ENCODE measurements at regions not wholly inside any gene's neighbourhood (a gene's known extent, or its start where the extent isn't known, plus 50 kb on each side); places are given as distances from the start of the nearest gene placed in this dataset.

- Histone ChIP-seq H3K4me3 (ENCODE audit: low read length) (no peak overlapping the region), H3K9ac (ENCODE audit: low read length) (no peak overlapping the region), H3F3A (ENCODE audit: insufficient read depth, low read length, poor library complexity, severe bottlenecking) (no peaks in the 10 kb centered on the region), H3K4me2 (ENCODE audit: low read length) (no peak overlapping the region), H3K9me3 (ENCODE audit: low read length) (no peaks in the 10 kb centered on the region), H2AFZ (ENCODE audit: low read depth, low read length) (no peak overlapping the region), H3K79me2 (replicated peaks; ENCODE audit: insufficient read depth, low read length) (no peaks in the 10 kb centered on the region), H3K27ac (ENCODE audit: low read length) (no peak overlapping the region), H3K36me3 (ENCODE audit: insufficient read depth, low read length) (no peaks in the 10 kb centered on the region), H3K9me2 (ENCODE audit: insufficient read depth, low read length) (no peaks in the 10 kb centered on the region), H3K27me3 (ENCODE audit: insufficient read depth, low read depth, low read length) (no peaks in the 10 kb centered on the region), H4K20me1 (ENCODE audit: insufficient read depth) (no peaks in the 10 kb centered on the region)
- no peak for TF ChIP-seq EZH2 (IDR thresholded peaks at IDR 0.05; ENCODE audit: borderline replicate concordance, insufficient read depth, low read length, poor library complexity, severe bottlenecking)
- no peak for TF ChIP-seq EP300 (conservative IDR thresholded peaks at IDR 0.05; ENCODE audit: poor library complexity, severe bottlenecking)
- TF ChIP-seq CTCF (IDR thresholded peaks at IDR 0.05; ENCODE audit: poor library complexity, severe bottlenecking) = no peak
- TF ChIP-seq RAD21 (conservative IDR thresholded peaks at IDR 0.05) = no peak
- TF ChIP-seq SMC3 (conservative IDR thresholded peaks at IDR 0.05; ENCODE audit: poor library complexity) = no peak
- no peak for TF ChIP-seq REST (IDR thresholded peaks at IDR 0.05; ENCODE audit: borderline replicate concordance)
- no peak for TF ChIP-seq POLR2AphosphoS5 (IDR thresholded peaks at IDR 0.05)
- no peak for TF ChIP-seq MXI1 (conservative IDR thresholded peaks at IDR 0.05; ENCODE audit: poor library complexity, severe bottlenecking)
- TF ChIP-seq TAF1 (IDR thresholded peaks at IDR 0.05; ENCODE audit: low read depth) = no peak
Observed at GRCh38 chr2:6648596-6649247, 217.0 kb downstream of the CMPK2 start.

- H3K36me3 ChIP-seq (ENCODE audit: insufficient read depth, low read length) = no peaks in the 10 kb centered on the region
- H3F3A ChIP-seq (ENCODE audit: insufficient read depth, low read length, poor library complexity, severe bottlenecking) = no peaks in the 10 kb centered on the region
- H3K9ac ChIP-seq (ENCODE audit: low read length) = no peak overlapping the region
- H3K79me2 ChIP-seq (replicated peaks; ENCODE audit: insufficient read depth, low read length) = no peaks in the 10 kb centered on the region
- H3K4me2 ChIP-seq (ENCODE audit: low read length) = no peak overlapping the region
- TF ChIP-seq RAD21 (conservative IDR thresholded peaks at IDR 0.05) = no peak
- TF ChIP-seq SMC3 (conservative IDR thresholded peaks at IDR 0.05; ENCODE audit: poor library complexity) = no peak
- TF ChIP-seq REST (IDR thresholded peaks at IDR 0.05; ENCODE audit: borderline replicate concordance) = no peak
- no peak for TF ChIP-seq EP300 (conservative IDR thresholded peaks at IDR 0.05; ENCODE audit: poor library complexity, severe bottlenecking)
- TF ChIP-seq CTCF (IDR thresholded peaks at IDR 0.05; ENCODE audit: poor library complexity, severe bottlenecking) = no peak
- no peak for TF ChIP-seq POLR2AphosphoS5 (IDR thresholded peaks at IDR 0.05)
- TF ChIP-seq TAF1 (IDR thresholded peaks at IDR 0.05; ENCODE audit: low read depth) = no peak
- TF ChIP-seq MXI1 (conservative IDR thresholded peaks at IDR 0.05; ENCODE audit: poor library complexity, severe bottlenecking) = no peak
- TF ChIP-seq EZH2 (IDR thresholded peaks at IDR 0.05; ENCODE audit: borderline replicate concordance, insufficient read depth, low read length, poor library complexity, severe bottlenecking) = no peak
- H4K20me1 ChIP-seq (ENCODE audit: insufficient read depth) = no peaks in the 10 kb centered on the region
- no peaks in the 10 kb centered on the region for H3K27me3 ChIP-seq (ENCODE audit: insufficient read depth, low read depth, low read length)
- H3K9me3 ChIP-seq (ENCODE audit: low read length) = no peaks in the 10 kb centered on the region
- no peak overlapping the region for H3K4me3 ChIP-seq (ENCODE audit: low read length)
- H3K9me2 ChIP-seq (ENCODE audit: insufficient read depth, low read length) = no peaks in the 10 kb centered on the region
- no peak overlapping the region for H3K27ac ChIP-seq (ENCODE audit: low read length)
- no peak overlapping the region for H2AFZ ChIP-seq (ENCODE audit: low read depth, low read length)
Observed at GRCh38 chr2:6650311-6650710, 215.4 kb downstream of the CMPK2 start.

All from neural cell (in vitro differentiated cells).